ENCODE measurements at regions not wholly inside any gene's neighbourhood (a gene's known extent, or its start where the extent isn't known, plus 50 kb on each side); places are given as distances from the start of the nearest gene placed in this dataset.

- TF ChIP-seq CTCF (conservative IDR thresholded peaks at IDR 0.05; ENCODE audit: low read depth in 2 of 2) (no peak), EZH2phosphoT487 (IDR thresholded peaks at IDR 0.05; ENCODE audit: unreplicated experiment) (no peak), EZH2 (IDR thresholded peaks at IDR 0.05; ENCODE audit: low read depth, unreplicated experiment) (no peak), POLR2AphosphoS5 (IDR thresholded peaks at IDR 0.05; ENCODE audit: low read depth) (no peak), CREB1 (CRISPR knock-in tag; IDR thresholded peaks at IDR 0.05; ENCODE audit: low read depth) (no peak), NANOG (IDR thresholded peaks at IDR 0.05; ENCODE audit: borderline replicate concordance) (no peak), JUNB (IDR thresholded peaks at IDR 0.05; ENCODE audit: unreplicated experiment) (no peak), ETS1 (IDR thresholded peaks at IDR 0.05) (no peak), STAT1 (IDR thresholded peaks at IDR 0.05; ENCODE audit: unreplicated experiment) (no peak)
- TF ChIP-seq, protein P1, sequence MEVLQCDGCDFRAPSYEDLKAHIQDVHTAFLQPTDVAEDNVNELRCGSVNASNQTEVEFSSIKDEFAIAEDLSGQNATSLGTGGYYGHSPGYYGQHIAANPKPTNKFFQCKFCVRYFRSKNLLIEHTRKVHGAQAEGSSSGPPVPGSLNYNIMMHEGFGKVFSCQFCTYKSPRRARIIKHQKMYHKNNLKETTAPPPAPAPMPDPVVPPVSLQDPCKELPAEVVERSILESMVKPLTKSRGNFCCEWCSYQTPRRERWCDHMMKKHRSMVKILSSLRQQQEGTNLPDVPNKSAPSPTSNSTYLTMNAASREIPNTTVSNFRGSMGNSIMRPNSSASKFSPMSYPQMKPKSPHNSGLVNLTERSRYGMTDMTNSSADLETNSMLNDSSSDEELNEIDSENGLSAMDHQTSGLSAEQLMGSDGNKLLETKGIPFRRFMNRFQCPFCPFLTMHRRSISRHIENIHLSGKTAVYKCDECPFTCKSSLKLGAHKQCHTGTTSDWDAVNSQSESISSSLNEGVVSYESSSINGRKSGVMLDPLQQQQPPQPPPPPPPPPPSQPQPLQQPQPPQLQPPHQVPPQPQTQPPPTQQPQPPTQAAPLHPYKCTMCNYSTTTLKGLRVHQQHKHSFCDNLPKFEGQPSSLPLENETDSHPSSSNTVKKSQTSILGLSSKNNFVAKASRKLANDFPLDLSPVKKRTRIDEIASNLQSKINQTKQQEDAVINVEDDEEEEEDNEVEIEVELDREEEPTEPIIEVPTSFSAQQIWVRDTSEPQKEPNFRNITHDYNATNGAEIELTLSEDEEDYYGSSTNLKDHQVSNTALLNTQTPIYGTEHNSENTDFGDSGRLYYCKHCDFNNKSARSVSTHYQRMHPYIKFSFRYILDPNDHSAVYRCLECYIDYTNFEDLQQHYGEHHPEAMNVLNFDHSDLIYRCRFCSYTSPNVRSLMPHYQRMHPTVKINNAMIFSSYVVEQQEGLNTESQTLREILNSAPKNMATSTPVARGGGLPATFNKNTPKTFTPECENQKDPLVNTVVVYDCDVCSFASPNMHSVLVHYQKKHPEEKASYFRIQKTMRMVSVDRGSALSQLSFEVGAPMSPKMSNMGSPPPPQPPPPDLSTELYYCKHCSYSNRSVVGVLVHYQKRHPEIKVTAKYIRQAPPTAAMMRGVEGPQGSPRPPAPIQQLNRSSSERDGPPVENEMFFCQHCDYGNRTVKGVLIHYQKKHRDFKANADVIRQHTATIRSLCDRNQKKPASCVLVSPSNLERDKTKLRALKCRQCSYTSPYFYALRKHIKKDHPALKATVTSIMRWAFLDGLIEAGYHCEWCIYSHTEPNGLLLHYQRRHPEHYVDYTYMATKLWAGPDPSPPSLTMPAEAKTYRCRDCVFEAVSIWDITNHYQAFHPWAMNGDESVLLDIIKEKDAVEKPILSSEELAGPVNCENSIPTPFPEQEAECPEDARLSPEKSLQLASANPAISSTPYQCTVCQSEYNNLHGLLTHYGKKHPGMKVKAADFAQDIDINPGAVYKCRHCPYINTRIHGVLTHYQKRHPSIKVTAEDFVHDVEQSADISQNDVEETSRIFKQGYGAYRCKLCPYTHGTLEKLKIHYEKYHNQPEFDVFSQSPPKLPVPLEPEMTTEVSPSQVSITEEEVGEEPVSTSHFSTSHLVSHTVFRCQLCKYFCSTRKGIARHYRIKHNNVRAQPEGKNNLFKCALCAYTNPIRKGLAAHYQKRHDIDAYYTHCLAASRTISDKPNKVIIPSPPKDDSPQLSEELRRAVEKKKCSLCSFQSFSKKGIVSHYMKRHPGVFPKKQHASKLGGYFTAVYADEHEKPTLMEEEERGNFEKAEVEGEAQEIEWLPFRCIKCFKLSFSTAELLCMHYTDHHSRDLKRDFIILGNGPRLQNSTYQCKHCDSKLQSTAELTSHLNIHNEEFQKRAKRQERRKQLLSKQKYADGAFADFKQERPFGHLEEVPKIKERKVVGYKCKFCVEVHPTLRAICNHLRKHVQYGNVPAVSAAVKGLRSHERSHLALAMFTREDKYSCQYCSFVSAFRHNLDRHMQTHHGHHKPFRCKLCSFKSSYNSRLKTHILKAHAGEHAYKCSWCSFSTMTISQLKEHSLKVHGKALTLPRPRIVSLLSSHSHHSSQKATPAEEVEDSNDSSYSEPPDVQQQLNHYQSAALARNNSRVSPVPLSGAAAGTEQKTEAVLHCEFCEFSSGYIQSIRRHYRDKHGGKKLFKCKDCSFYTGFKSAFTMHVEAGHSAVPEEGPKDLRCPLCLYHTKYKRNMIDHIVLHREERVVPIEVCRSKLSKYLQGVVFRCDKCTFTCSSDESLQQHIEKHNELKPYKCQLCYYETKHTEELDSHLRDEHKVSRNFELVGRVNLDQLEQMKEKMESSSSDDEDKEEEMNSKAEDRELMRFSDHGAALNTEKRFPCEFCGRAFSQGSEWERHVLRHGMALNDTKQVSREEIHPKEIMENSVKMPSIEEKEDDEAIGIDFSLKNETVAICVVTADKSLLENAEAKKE (CRISPR knock-in tag; IDR thresholded peaks at IDR 0.05) = no peak
- TF ChIP-seq, protein P2, sequence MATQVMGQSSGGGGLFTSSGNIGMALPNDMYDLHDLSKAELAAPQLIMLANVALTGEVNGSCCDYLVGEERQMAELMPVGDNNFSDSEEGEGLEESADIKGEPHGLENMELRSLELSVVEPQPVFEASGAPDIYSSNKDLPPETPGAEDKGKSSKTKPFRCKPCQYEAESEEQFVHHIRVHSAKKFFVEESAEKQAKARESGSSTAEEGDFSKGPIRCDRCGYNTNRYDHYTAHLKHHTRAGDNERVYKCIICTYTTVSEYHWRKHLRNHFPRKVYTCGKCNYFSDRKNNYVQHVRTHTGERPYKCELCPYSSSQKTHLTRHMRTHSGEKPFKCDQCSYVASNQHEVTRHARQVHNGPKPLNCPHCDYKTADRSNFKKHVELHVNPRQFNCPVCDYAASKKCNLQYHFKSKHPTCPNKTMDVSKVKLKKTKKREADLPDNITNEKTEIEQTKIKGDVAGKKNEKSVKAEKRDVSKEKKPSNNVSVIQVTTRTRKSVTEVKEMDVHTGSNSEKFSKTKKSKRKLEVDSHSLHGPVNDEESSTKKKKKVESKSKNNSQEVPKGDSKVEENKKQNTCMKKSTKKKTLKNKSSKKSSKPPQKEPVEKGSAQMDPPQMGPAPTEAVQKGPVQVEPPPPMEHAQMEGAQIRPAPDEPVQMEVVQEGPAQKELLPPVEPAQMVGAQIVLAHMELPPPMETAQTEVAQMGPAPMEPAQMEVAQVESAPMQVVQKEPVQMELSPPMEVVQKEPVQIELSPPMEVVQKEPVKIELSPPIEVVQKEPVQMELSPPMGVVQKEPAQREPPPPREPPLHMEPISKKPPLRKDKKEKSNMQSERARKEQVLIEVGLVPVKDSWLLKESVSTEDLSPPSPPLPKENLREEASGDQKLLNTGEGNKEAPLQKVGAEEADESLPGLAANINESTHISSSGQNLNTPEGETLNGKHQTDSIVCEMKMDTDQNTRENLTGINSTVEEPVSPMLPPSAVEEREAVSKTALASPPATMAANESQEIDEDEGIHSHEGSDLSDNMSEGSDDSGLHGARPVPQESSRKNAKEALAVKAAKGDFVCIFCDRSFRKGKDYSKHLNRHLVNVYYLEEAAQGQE (IDR thresholded peaks at IDR 0.05; ENCODE audit: unreplicated experiment) = no peak
Measured at GRCh38 chr9:75299324-75299723, 211.0 kb downstream of the OSTF1 start.
